WTC11 (cell line): ENCODE measurements at regions not wholly inside any gene's neighbourhood (a gene's known extent, or its start where the extent isn't known, plus 50 kb on each side); places are given as distances from the start of the nearest gene placed in this dataset.

Experiments
- ATAC-seq: fragments of 200-7000 bp; cut with Tn5 transposase; 2 replicates; pipeline ENCODE4 v1.10.0; 2021; ENCODE audit warnings: mild to moderate bottlenecking, moderate library complexity
- CTCF ChIA-PET: fragments of 300-600 bp; sonication (Branson Sonifier 250); formaldehyde crosslinking; loops from one replicate; lab custom pipeline; 2021; ENCODE audit warnings: antibody characterized with exemption; lab: Charles Lee
- POLR2A ChIA-PET: fragments of 350-600 bp; sonication (Branson Sonifier 250); formaldehyde crosslinking; loops from one replicate; lab custom pipeline; 2021; ENCODE audit warnings: antibody characterized with exemption; lab: Charles Lee
- DNase-seq: peaks from one replicate; pipeline ENCODE4 v3.0.0; 2021; ENCODE audit warnings: low spot score
- H3K27ac Mint-ChIP-seq: 2 replicates; pipeline ENCODE4 v1.8.0; 2021; ENCODE audit warnings: mixed read lengths
- H3K27me3 Mint-ChIP-seq: 2 replicates; pipeline ENCODE4 v1.8.0; 2021; ENCODE audit warnings: low read depth, mild to moderate bottlenecking, moderate library complexity, mixed read lengths
- H3K36me3 Mint-ChIP-seq: 2 replicates; pipeline ENCODE4 v1.8.0; 2021; ENCODE audit warnings: mixed read lengths
- H3K4me1 Mint-ChIP-seq: 2 replicates; pipeline ENCODE4 v1.8.0; 2022; ENCODE audit warnings: mixed read lengths
- H3K4me3 Mint-ChIP-seq: 2 replicates; pipeline ENCODE4 v1.8.0; 2021; ENCODE audit warnings: mild to moderate bottlenecking, moderate library complexity, mixed read lengths
- H3K9me3 Mint-ChIP-seq: 2 replicates; pipeline ENCODE4 v1.8.0; 2021; ENCODE audit warnings: mixed read lengths
- EMX1 ChIP-seq: fragments of 250-450 bp; sonication (Bioruptor Pico); IDR thresholded peaks from 2 replicates; pipeline ENCODE4 v1.8.0; 2021; ENCODE audit warnings: mild to moderate bottlenecking
- ESRRA ChIP-seq: sonication (generic); formaldehyde crosslinking; IDR thresholded peaks from 2 replicates; pipeline ENCODE4 v1.8.1; 2022; ENCODE audit warnings: mild to moderate bottlenecking, missing genetic modification reagents, borderline replicate concordance
- IRF2 ChIP-seq: sonication (generic); formaldehyde crosslinking; IDR thresholded peaks from 2 replicates; pipeline ENCODE4 v1.8.0; 2022; ENCODE audit warnings: low read depth, missing genetic modification reagents, borderline replicate concordance
- JUN ChIP-seq: sonication (generic); formaldehyde crosslinking; IDR thresholded peaks from 2 replicates; pipeline ENCODE4 v1.8.0; 2023; ENCODE audit warnings: mild to moderate bottlenecking, missing genetic modification reagents
- NR2C2 ChIP-seq: sonication (generic); formaldehyde crosslinking; IDR thresholded peaks from 2 replicates; pipeline ENCODE4 v1.8.0; 2022; ENCODE audit warnings: mild to moderate bottlenecking, missing genetic modification reagents
- NR3C1 ChIP-seq: sonication (generic); formaldehyde crosslinking; conservative IDR thresholded peaks from 2 replicates; pipeline ENCODE4 v1.8.1; 2023; ENCODE audit warnings: low read depth, mild to moderate bottlenecking, missing genetic modification reagents
- RELA ChIP-seq: sonication (generic); formaldehyde crosslinking; IDR thresholded peaks from 2 replicates; pipeline ENCODE4 v1.8.1; 2022; ENCODE audit warnings: missing genetic modification reagents, mild to moderate bottlenecking, borderline replicate concordance
- SMAD4 ChIP-seq: sonication (generic); formaldehyde crosslinking; IDR thresholded peaks from 2 replicates; pipeline ENCODE4 v1.8.0; 2022; ENCODE audit warnings: mild to moderate bottlenecking, missing genetic modification reagents
- SOX15 ChIP-seq: fragments of 250-450 bp; sonication (Bioruptor Pico); IDR thresholded peaks from 2 replicates; pipeline ENCODE4 v1.9.0; 2021; ENCODE audit warnings: mild to moderate bottlenecking
- ZNF317 ChIP-seq: sonication (generic); formaldehyde crosslinking; IDR thresholded peaks from 2 replicates; pipeline ENCODE4 v1.8.1; 2023; ENCODE audit warnings: low read depth, mild to moderate bottlenecking, moderate library complexity, missing genetic modification reagents, borderline replicate concordance
- ZNF416 ChIP-seq: fragments of 250-450 bp; sonication (Bioruptor Pico); IDR thresholded peaks from 2 replicates; pipeline ENCODE4 v1.9.0; 2021; ENCODE audit warnings: mild to moderate bottlenecking, inconsistent platforms
- TF ChIP-seq, protein P1 (sequence below): sonication (generic); formaldehyde crosslinking; IDR thresholded peaks from 2 replicates; pipeline ENCODE4 v1.8.0; 2022; ENCODE audit warnings: mild to moderate bottlenecking, missing genetic modification reagents
- TF ChIP-seq, protein P2 (sequence below): sonication (generic); formaldehyde crosslinking; IDR thresholded peaks from 2 replicates; pipeline ENCODE4 v1.8.0; 2023; ENCODE audit warnings: missing genetic modification reagents
- TF ChIP-seq, protein P3 (sequence below): sonication (generic); formaldehyde crosslinking; conservative IDR thresholded peaks from 2 replicates; pipeline ENCODE4 v1.8.1; 2023; ENCODE audit warnings: mild to moderate bottlenecking, low read depth, missing genetic modification reagents, moderate library complexity
- TF ChIP-seq, protein P4 (sequence below): fragments of 250-450 bp; sonication (Bioruptor Pico); IDR thresholded peaks from 2 replicates; pipeline ENCODE4 v1.9.0; 2021; ENCODE audit warnings: mild to moderate bottlenecking
- TF ChIP-seq, protein P5 (sequence below): sonication (generic); formaldehyde crosslinking; IDR thresholded peaks from 2 replicates; pipeline ENCODE4 v1.8.0; 2022; ENCODE audit warnings: missing genetic modification reagents
- TF ChIP-seq, protein P6 (sequence below): sonication (generic); formaldehyde crosslinking; IDR thresholded peaks from 2 replicates; pipeline ENCODE4 v1.8.1; 2022; ENCODE audit warnings: low read depth, missing genetic modification reagents, borderline replicate concordance
- TF ChIP-seq, protein P7 (sequence below): sonication (generic); formaldehyde crosslinking; IDR thresholded peaks from 2 replicates; pipeline ENCODE4 v1.8.1; 2023; ENCODE audit warnings: mild to moderate bottlenecking, missing genetic modification reagents, moderate library complexity

DNA sequence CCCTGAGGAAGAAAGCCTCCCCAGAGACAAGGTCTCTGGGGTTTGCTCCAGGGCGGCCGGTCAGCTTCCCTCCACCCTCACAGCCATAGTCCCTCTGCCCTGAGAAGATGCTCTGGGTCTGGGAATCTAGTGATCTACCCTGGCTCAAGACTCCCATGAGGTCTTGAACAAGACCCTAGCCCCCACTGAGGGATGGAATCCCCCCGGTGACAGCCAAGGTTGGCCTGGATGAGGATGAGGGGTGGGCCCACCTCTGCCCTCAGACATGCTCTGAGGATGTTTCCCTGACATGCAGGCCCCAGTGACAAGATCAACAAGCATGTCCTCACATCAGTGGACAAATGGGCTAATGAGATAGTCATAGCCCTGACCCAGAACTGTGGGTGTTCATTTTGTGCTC, 138.6 kb downstream of the C5orf15 start:
- H3K27ac Mint-ChIP-seq = no peak overlapping the region
- no peak overlapping the region for H3K4me3 Mint-ChIP-seq
- peaks cover 3% of the 10 kb centered on the region for H3K9me3 Mint-ChIP-seq
- no peak for DNase-seq
- POLR2A ChIA-PET = no interaction called here
- TF ChIP-seq, protein P1, sequence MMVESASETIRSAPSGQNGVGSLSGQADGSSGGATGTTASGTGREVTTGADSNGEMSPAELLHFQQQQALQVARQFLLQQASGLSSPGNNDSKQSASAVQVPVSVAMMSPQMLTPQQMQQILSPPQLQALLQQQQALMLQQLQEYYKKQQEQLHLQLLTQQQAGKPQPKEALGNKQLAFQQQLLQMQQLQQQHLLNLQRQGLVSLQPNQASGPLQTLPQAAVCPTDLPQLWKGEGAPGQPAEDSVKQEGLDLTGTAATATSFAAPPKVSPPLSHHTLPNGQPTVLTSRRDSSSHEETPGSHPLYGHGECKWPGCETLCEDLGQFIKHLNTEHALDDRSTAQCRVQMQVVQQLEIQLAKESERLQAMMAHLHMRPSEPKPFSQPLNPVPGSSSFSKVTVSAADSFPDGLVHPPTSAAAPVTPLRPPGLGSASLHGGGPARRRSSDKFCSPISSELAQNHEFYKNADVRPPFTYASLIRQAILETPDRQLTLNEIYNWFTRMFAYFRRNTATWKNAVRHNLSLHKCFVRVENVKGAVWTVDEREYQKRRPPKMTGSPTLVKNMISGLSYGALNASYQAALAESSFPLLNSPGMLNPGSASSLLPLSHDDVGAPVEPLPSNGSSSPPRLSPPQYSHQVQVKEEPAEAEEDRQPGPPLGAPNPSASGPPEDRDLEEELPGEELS (CRISPR knock-in tag) = no peak
- no peak for TF ChIP-seq EMX1 (CRISPR knock-in tag)
- TF ChIP-seq, protein P2, sequence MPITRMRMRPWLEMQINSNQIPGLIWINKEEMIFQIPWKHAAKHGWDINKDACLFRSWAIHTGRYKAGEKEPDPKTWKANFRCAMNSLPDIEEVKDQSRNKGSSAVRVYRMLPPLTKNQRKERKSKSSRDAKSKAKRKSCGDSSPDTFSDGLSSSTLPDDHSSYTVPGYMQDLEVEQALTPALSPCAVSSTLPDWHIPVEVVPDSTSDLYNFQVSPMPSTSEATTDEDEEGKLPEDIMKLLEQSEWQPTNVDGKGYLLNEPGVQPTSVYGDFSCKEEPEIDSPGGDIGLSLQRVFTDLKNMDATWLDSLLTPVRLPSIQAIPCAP = no peak
- no peak for TF ChIP-seq NR3C1 (CRISPR knock-in tag)
- TF ChIP-seq, protein P3, sequence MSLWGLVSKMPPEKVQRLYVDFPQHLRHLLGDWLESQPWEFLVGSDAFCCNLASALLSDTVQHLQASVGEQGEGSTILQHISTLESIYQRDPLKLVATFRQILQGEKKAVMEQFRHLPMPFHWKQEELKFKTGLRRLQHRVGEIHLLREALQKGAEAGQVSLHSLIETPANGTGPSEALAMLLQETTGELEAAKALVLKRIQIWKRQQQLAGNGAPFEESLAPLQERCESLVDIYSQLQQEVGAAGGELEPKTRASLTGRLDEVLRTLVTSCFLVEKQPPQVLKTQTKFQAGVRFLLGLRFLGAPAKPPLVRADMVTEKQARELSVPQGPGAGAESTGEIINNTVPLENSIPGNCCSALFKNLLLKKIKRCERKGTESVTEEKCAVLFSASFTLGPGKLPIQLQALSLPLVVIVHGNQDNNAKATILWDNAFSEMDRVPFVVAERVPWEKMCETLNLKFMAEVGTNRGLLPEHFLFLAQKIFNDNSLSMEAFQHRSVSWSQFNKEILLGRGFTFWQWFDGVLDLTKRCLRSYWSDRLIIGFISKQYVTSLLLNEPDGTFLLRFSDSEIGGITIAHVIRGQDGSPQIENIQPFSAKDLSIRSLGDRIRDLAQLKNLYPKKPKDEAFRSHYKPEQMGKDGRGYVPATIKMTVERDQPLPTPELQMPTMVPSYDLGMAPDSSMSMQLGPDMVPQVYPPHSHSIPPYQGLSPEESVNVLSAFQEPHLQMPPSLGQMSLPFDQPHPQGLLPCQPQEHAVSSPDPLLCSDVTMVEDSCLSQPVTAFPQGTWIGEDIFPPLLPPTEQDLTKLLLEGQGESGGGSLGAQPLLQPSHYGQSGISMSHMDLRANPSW (CRISPR knock-in tag) = no peak
- no peak for TF ChIP-seq RELA (CRISPR knock-in tag)
- TF ChIP-seq SMAD4 = no peak
- TF ChIP-seq, protein P4, sequence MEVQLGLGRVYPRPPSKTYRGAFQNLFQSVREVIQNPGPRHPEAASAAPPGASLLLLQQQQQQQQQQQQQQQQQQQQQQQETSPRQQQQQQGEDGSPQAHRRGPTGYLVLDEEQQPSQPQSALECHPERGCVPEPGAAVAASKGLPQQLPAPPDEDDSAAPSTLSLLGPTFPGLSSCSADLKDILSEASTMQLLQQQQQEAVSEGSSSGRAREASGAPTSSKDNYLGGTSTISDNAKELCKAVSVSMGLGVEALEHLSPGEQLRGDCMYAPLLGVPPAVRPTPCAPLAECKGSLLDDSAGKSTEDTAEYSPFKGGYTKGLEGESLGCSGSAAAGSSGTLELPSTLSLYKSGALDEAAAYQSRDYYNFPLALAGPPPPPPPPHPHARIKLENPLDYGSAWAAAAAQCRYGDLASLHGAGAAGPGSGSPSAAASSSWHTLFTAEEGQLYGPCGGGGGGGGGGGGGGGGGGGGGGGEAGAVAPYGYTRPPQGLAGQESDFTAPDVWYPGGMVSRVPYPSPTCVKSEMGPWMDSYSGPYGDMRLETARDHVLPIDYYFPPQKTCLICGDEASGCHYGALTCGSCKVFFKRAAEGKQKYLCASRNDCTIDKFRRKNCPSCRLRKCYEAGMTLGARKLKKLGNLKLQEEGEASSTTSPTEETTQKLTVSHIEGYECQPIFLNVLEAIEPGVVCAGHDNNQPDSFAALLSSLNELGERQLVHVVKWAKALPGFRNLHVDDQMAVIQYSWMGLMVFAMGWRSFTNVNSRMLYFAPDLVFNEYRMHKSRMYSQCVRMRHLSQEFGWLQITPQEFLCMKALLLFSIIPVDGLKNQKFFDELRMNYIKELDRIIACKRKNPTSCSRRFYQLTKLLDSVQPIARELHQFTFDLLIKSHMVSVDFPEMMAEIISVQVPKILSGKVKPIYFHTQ (CRISPR knock-in tag) = no peak
- no peak for TF ChIP-seq NR2C2
- no peaks in the 10 kb centered on the region for H3K4me1 Mint-ChIP-seq
- H3K27me3 Mint-ChIP-seq = no peaks in the 10 kb centered on the region
- CTCF ChIA-PET = no interaction called here
- H3K36me3 Mint-ChIP-seq = no peaks in the 10 kb centered on the region
- ATAC-seq = no peak

DNA sequence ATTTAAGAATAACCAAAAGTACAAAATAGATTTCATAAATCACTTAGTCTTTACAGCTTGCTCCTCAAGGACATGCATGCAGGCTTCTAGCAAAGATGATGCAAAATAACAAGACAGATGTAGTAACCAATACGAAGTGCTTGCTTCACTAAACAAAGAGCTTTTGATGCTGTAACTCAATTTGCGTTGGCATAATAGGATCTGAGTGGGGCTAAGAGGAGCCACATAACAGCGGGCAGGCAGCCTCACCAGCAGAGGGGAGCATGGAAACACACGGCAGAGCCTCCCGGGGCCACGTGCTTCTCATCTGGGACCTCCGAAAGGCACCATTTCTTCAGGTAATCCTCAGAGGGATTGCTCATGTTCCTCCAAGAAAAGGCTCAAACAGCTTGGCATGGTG, 139.7 kb downstream of the C5orf15 start:
- no peak for ATAC-seq
- Mint-ChIP-seq H3K36me3 (no peaks in the 10 kb centered on the region), H3K9me3 (peaks cover 3% of the 10 kb centered on the region), H3K27ac (no peak overlapping the region), H3K4me3 (no peak overlapping the region), H3K4me1 (no peaks in the 10 kb centered on the region), H3K27me3 (no peaks in the 10 kb centered on the region)
- POLR2A ChIA-PET = interaction anchor here (0.6 kb wide), 1 partner anchor 731 kb away, joined by 7 read pairs; no protein-coding TSS in a partner anchor
- CTCF ChIA-PET = no interaction called here
- DNase-seq = no peak
- TF ChIP-seq, protein P5, sequence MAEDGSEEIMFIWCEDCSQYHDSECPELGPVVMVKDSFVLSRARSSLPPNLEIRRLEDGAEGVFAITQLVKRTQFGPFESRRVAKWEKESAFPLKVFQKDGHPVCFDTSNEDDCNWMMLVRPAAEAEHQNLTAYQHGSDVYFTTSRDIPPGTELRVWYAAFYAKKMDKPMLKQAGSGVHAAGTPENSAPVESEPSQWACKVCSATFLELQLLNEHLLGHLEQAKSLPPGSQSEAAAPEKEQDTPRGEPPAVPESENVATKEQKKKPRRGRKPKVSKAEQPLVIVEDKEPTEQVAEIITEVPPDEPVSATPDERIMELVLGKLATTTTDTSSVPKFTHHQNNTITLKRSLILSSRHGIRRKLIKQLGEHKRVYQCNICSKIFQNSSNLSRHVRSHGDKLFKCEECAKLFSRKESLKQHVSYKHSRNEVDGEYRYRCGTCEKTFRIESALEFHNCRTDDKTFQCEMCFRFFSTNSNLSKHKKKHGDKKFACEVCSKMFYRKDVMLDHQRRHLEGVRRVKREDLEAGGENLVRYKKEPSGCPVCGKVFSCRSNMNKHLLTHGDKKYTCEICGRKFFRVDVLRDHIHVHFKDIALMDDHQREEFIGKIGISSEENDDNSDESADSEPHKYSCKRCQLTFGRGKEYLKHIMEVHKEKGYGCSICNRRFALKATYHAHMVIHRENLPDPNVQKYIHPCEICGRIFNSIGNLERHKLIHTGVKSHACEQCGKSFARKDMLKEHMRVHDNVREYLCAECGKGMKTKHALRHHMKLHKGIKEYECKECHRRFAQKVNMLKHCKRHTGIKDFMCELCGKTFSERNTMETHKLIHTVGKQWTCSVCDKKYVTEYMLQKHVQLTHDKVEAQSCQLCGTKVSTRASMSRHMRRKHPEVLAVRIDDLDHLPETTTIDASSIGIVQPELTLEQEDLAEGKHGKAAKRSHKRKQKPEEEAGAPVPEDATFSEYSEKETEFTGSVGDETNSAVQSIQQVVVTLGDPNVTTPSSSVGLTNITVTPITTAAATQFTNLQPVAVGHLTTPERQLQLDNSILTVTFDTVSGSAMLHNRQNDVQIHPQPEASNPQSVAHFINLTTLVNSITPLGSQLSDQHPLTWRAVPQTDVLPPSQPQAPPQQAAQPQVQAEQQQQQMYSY (CRISPR knock-in tag) = no peak
- TF ChIP-seq JUN (CRISPR knock-in tag) (no peak), SOX15 (CRISPR knock-in tag) (no peak), SMAD4 (no peak), ZNF416 (CRISPR knock-in tag) (no peak), ESRRA (CRISPR knock-in tag) (no peak), ZNF317 (no peak), IRF2 (CRISPR knock-in tag) (no peak)
- TF ChIP-seq, protein P6, sequence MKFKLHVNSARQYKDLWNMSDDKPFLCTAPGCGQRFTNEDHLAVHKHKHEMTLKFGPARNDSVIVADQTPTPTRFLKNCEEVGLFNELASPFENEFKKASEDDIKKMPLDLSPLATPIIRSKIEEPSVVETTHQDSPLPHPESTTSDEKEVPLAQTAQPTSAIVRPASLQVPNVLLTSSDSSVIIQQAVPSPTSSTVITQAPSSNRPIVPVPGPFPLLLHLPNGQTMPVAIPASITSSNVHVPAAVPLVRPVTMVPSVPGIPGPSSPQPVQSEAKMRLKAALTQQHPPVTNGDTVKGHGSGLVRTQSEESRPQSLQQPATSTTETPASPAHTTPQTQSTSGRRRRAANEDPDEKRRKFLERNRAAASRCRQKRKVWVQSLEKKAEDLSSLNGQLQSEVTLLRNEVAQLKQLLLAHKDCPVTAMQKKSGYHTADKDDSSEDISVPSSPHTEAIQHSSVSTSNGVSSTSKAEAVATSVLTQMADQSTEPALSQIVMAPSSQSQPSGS = no peak
- TF ChIP-seq, protein P4 (CRISPR knock-in tag) = no peak
- TF ChIP-seq, protein P7, sequence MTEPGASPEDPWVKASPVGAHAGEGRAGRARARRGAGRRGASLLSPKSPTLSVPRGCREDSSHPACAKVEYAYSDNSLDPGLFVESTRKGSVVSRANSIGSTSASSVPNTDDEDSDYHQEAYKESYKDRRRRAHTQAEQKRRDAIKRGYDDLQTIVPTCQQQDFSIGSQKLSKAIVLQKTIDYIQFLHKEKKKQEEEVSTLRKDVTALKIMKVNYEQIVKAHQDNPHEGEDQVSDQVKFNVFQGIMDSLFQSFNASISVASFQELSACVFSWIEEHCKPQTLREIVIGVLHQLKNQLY (CRISPR knock-in tag) = no peak
